AG04449 (cell line): ENCODE measurements at regions not wholly inside any gene's neighbourhood (a gene's known extent, or its start where the extent isn't known, plus 50 kb on each side); places are given as distances from the start of the nearest gene placed in this dataset.

Experiments
- CTCF ChIA-PET: fragments of 350-600 bp; formaldehyde crosslinking; extraction: SDS; loops from one replicate; lab custom pipeline; 2021; ENCODE audit warnings: antibody characterized with exemption; lab: Yijun Ruan, JAX
- POLR2A ChIA-PET: fragments of 400-600, 350-600 bp; formaldehyde crosslinking; extraction: SDS; loops from one replicate; lab custom pipeline; 2020; ENCODE audit warnings: antibody characterized with exemption, inconsistent platforms; lab: Yijun Ruan, JAX
- DNase-seq: peaks from one replicate; pipeline ENCODE4 v3.0.0-alpha.2; 2010; ENCODE audit warnings: low read depth, low spot score
- H3K4me3 ChIP-seq: 2 replicates; pipeline ENCODE4 v1.5.1; 2011; ENCODE audit warnings: low read depth, mild to moderate bottlenecking, control low read depth, low read length
- TF ChIP-seq, protein P1 (sequence below): IDR thresholded peaks from one replicate; pipeline ENCODE4 v1.5.1; 2011; ENCODE audit warnings: mild to moderate bottlenecking, moderate library complexity, low read length, control low read depth, inconsistent platforms; ENCODE audit not compliant: insufficient read depth; ENCODE audit errors: missing control alignments

GRCh38 chr13:30109471-30110135 lies 197.7 kb downstream of the KATNAL1 start:
- ChIA-PET POLR2A (no interaction called here), CTCF (interaction anchor here (1.2 to 9.9 kb wide), 5 partner anchors 8 to 337 kb away, joined by 3 to 360 read pairs (median 128); partner anchors contain the start of gene UBL3)
- no peak for DNase-seq
- no peak overlapping the region for H3K4me3 ChIP-seq
- TF ChIP-seq, protein P1, sequence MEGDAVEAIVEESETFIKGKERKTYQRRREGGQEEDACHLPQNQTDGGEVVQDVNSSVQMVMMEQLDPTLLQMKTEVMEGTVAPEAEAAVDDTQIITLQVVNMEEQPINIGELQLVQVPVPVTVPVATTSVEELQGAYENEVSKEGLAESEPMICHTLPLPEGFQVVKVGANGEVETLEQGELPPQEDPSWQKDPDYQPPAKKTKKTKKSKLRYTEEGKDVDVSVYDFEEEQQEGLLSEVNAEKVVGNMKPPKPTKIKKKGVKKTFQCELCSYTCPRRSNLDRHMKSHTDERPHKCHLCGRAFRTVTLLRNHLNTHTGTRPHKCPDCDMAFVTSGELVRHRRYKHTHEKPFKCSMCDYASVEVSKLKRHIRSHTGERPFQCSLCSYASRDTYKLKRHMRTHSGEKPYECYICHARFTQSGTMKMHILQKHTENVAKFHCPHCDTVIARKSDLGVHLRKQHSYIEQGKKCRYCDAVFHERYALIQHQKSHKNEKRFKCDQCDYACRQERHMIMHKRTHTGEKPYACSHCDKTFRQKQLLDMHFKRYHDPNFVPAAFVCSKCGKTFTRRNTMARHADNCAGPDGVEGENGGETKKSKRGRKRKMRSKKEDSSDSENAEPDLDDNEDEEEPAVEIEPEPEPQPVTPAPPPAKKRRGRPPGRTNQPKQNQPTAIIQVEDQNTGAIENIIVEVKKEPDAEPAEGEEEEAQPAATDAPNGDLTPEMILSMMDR: no peak

GRCh38 chr13:30108913-30109237 lies 198.5 kb downstream of the KATNAL1 start:
- CTCF ChIA-PET: interaction anchor here (1.2 to 9.9 kb wide), 5 partner anchors 8 to 337 kb away, joined by 3 to 360 read pairs (median 128); partner anchors contain the start of gene UBL3

DNA sequence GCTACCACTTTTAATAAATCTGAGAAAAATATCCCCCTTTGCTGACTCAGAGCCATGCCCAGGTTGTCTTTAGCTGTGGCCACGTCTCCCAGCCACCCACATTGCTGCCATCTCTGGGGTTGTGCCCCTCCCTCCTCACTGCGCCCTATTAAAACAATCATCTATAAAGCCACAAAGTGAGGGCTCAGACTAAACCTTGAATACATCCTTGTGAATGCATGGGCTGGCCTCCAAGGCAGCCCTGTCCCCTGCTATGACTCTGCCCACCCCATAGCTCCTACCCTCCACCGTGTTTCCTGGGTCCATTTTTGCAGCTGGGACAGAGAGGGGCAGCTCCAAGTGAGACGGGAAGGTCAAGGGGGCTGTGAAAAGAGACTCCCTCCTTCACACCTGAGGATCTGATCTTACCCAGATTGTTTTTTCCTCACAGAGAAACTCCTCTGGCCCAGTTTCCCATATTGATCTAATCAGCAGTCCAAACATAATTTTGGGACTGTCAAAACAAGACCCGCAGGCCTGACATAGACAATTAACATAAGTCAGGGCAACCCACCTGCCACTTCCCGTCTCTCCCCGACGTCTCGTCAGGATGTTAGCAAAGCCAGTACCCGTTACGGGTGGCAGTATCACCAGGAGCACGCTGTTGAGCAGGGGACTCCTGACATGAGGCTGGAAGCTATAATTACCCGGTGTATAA lies 199.0 kb downstream of the KATNAL1 start:
- TF ChIP-seq, protein P1: no peak
- CTCF ChIA-PET: interaction anchor here (1.2 to 9.9 kb wide), 4 partner anchors 24 to 336 kb away, joined by 3 to 360 read pairs (median 192); partner anchors contain the start of gene UBL3
- DNase-seq: no peak
- H3K4me3 ChIP-seq: no peak overlapping the region
- POLR2A ChIA-PET: no interaction called here

More at GRCh38 chr13:30108913-30109237, 198.5 kb downstream of the KATNAL1 start:
- TF ChIP-seq, protein P1: no peak
- no peak for DNase-seq
- POLR2A ChIA-PET: no interaction called here
- no peak overlapping the region for H3K4me3 ChIP-seq

DNA sequence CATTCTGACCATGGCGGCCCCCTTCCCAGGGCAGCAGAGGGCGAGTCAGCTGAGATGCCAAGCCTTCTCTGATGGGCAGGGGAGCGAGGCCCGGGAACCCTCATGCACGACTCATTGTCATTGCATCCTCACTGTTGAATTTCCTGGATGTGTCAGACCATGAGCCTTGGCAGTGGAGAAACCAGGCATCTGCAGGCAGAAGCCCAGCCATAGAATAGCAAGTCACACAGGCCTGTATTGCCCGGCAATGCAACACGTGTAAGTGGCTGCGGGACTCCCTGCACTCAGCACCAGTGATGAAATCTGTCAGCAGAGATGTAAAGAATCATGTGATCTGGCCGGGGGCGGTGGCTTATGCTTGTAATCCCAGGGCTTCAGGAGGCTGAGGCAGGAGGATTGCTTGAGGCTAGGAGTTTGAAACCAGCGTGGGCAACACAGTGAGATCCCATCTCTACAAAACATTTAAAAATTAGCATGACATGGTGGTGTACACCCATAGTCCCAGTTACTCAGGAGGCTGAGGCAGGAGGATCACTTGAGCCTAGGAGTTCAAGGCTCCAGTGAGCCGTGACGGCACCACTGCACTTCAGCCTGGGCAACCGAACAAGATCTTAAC lies 199.7 kb downstream of the KATNAL1 start:
- DNase-seq: no peak
- no peak overlapping the region for H3K4me3 ChIP-seq
- ChIA-PET CTCF (interaction anchor here (1.9 to 9.9 kb wide), 2 partner anchors 186 to 262 kb away, joined by 4 to 360 read pairs; partner anchors contain the start of gene UBL3), POLR2A (no interaction called here)
- TF ChIP-seq, protein P1: no peak

DNA sequence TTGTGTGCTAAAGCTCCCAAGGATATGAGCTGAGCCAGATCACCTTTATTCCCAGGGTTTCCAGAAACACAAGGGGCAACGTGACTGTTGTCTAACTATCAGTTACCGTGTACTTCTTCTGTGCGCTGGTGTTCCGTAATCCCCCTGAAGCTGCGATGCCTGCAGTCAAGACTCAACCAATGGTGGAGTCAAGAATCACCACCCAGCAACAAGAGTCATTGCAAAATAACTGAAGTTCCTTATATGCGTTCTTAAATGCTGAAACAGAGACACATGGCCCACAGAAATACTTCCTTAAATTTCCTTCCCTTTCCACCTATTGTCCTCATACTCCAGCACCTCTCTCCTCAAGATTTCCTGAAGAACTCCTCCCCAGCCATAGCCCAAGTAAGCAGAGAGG lies 200.2 kb downstream of the KATNAL1 start:
- POLR2A ChIA-PET: no interaction called here
- H3K4me3 ChIP-seq: no peak overlapping the region
- CTCF ChIA-PET: interaction anchor here (1.9 kb wide), 1 partner anchor 185 kb away, joined by 4 read pairs; no protein-coding TSS in a partner anchor
- TF ChIP-seq, protein P1: no peak
- no peak for DNase-seq
